AG09309 (cell line): ENCODE measurements at regions not wholly inside any gene's neighbourhood (a gene's known extent, or its start where the extent isn't known, plus 50 kb on each side); places are given as distances from the start of the nearest gene placed in this dataset.
"Not testable (repeated sequence)": the region's sequence is repeated elsewhere in the genome, so short reads cannot be mapped to it uniquely, and the experiment has no call there.

ENCODE experiments used
- DNase-seq: peaks from one replicate; pipeline ENCODE4 v3.0.0-alpha.2; 2010; ENCODE audit warnings: low read depth
- H3K4me3 ChIP-seq: 2 replicates; pipeline ENCODE4 v1.5.1; 2011; ENCODE audit warnings: mild to moderate bottlenecking, low read depth, low read length, moderate library complexity; ENCODE audit not compliant: control insufficient read depth
- CTCF ChIP-seq: IDR thresholded peaks from 2 replicates; pipeline ENCODE4 v1.5.1; 2011; ENCODE audit warnings: mild to moderate bottlenecking, low read depth, low read length, inconsistent platforms; ENCODE audit not compliant: insufficient read depth, control insufficient read depth; ENCODE audit errors: missing control alignments

GRCh38 chr2:238616681-238617080, 190.0 kb downstream of the ASB1 start:
- no peak for DNase-seq
- no peak overlapping the region for H3K4me3 ChIP-seq

DNA sequence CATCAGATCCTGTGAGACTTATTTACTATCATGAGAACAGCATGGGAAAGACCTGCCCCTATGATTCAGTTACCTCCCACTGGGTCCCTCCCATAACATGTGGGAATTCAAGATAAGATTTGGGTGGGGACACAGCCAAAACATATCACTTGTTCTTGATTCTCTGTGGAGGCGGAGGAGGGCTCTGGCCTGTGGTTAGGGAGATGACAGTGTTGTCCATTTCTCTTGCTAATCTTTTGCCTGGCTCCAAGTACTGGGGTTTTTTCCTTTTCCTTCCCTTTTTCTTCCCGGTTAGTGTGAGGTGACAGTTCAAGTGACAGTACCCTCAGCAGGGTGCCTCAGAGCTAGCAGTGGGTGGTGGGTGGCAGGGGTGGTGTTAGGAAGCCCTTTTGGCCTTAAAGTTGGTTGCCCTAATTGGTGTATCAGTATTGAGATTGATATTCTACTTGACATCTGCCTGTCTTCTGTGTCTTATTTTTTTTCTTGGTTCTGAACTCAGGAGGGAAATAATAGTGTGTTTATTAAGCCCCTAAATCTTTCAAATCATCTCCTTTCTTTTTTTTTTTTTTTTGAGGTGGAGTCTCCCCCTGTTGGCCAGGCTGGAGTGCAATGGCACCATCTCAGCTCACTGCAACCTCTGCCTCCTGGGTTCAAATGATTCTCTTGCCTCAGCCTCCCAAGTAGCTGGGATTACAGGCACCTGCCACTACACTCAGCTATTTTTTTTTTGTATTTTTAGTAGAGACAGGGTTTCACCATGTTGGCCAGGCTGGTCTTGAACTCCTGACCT, 192.0 kb downstream of the ASB1 start:
- not testable (repeated sequence) for DNase-seq

More at GRCh38 chr2:238616681-238617080, 190.0 kb downstream of the ASB1 start:
- TF ChIP-seq CTCF = no peak

GRCh38 chr2:238627899-238628298, 201.2 kb downstream of the ASB1 start:
- no peak for DNase-seq
- TF ChIP-seq CTCF = no peak
- H3K4me3 ChIP-seq = no peak overlapping the region

More for the DNA sequence above, 192.0 kb downstream of the ASB1 start:
- not testable (repeated sequence) for H3K4me3 ChIP-seq

GRCh38 chr2:238629064-238629463, 202.3 kb downstream of the ASB1 start:
- H3K4me3 ChIP-seq = no peak overlapping the region
- no peak for DNase-seq
- no peak for TF ChIP-seq CTCF

GRCh38 chr2:238631491-238632180, 204.9 kb downstream of the ASB1 start:
- DNase-seq = no peak
- TF ChIP-seq CTCF = no peak
- no peak overlapping the region for H3K4me3 ChIP-seq

DNA sequence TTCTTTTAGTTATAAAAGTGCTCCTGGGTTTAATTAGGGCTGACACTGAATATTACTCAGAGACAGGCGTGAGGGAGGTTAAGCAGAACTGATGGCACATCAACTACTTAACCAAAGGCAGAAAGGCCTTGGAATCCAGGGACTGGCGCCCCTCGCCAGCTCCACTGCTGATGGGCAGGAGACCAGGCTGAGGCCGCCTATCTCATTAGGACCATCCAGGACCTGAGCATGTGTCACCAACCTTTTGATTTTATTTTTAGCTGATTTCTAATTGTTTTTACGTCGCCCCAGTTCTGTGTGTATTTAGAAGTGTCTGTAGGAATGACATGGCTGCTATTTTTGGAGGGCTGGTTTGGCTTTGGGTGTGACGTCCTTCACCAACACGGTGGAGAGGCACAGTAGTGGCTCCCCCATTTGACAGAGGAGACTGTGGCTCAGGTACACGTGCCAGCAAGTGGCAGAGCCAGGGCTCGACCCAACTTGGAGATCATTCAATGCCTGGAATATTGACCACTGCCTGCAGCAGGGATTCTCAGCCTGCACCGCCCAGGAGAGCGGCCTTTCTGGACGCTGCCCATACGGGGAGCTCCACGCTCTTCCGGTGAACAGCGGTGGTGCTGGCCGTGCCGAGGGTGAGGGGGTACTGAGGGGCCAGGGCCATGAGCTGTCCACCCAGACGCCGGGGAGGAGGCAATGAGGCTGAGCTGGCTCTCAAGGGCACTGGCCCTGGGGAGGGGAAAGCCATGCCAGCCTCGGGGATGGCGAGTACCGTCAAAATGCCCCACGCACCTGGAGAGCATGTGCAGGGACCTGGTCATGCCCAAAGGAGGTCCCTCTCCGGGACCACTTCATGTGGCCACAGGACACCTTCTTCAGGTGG, 205.7 kb downstream of the ASB1 start:
- H3K4me3 ChIP-seq = no peak overlapping the region
- DNase-seq = no peak
- TF ChIP-seq CTCF = no peak
